GM12878 (cell line): ENCODE measurements at regions not wholly inside any gene's neighbourhood (a gene's known extent, or its start where the extent isn't known, plus 50 kb on each side); places are given as distances from the start of the nearest gene placed in this dataset.

Experiments used
- ATAC-seq: fragments of 200-7000 bp; cut with Tn5 transposase; 3 replicates; pipeline ENCODE4 v1.9.1; 2020; ENCODE audit warnings: mild to moderate bottlenecking, moderate library complexity
- BruUV-seq: library from RNA; stranded (reverse); fragments of 400-500 nt; replicated peaks from 2 replicates; lab custom pipeline; 2021; lab: Mats Ljungman, UMichigan
- CTCF ChIA-PET: fragments of 300-600 bp; sonication (Branson Sonifier 250); formaldehyde crosslinking; extraction: SDS; loops from one replicate; lab custom pipeline; 2021; ENCODE audit warnings: inconsistent platforms; lab: Yijun Ruan, JAX
- POLR2A ChIA-PET: fragments of 350-600 bp; formaldehyde crosslinking; extraction: SDS; loops from one replicate; lab custom pipeline; 2021; ENCODE audit warnings: inconsistent platforms; lab: Charles Lee
- RAD21 ChIA-PET: fragments of 300-600 bp; sonication (Branson Sonifier 250); formaldehyde crosslinking; loops from one replicate; lab custom pipeline; 2023; ENCODE audit warnings: antibody characterized with exemption; ENCODE audit not compliant: unreplicated experiment; lab: Charles Lee
- SMC1A ChIA-PET: fragments of 300-600 bp; sonication (Branson Sonifier 250); formaldehyde crosslinking; loops from one replicate; lab custom pipeline; 2023; ENCODE audit not compliant: unreplicated experiment, uncharacterized antibody; lab: Charles Lee
- DNase-seq: peaks from one replicate; pipeline ENCODE4 v3.0.0-alpha.2; 2011; ENCODE audit warnings: low read depth, low spot score
- FAIRE-seq: peaks from 3 replicates; lab custom pipeline; 2011; peaks lifted over from hg19 to GRCh38; lab: Jason Lieb, UNC
- H2AFZ ChIP-seq: 2 replicates; pipeline ENCODE4 v1.6.0; 2011; ENCODE audit warnings: low read depth, low read length, control low read depth; ENCODE audit not compliant: control insufficient read depth
- H3K27ac ChIP-seq: 2 replicates; pipeline ENCODE4 v1.5.1; 2011; ENCODE audit warnings: control low read depth; ENCODE audit not compliant: control insufficient read depth, insufficient read depth
- H3K27me3 ChIP-seq, 2 experiments: replicated peaks in 1 of 2; 2 replicates each; pipeline versions ENCODE4 v1.6.0 to v1.6.1; 2011; ENCODE audit warnings: low read length in 1 of 2; ENCODE audit not compliant: control insufficient read depth in 2 of 2, insufficient read depth in 2 of 2
- H3K36me3 ChIP-seq, 2 experiments: 2 replicates each; pipeline ENCODE4 v1.5.1; 2011; ENCODE audit warnings: low read length in 1 of 2; ENCODE audit not compliant: control insufficient read depth in 2 of 2, insufficient read depth in 2 of 2
- H3K4me1 ChIP-seq: 2 replicates; pipeline ENCODE4 v1.6.1; 2011; ENCODE audit warnings: mild to moderate bottlenecking, low read length, moderate library complexity, mixed read lengths; ENCODE audit not compliant: control insufficient read depth, insufficient read depth
- H3K4me2 ChIP-seq: 2 replicates; pipeline ENCODE4 v1.6.0; 2011; ENCODE audit warnings: control low read depth; ENCODE audit not compliant: control insufficient read depth, insufficient read depth
- H3K4me3 ChIP-seq: fragments of 200-600 bp; sonication (generic); 2 replicates; pipeline ENCODE4 v1.5.1; 2016
- H3K79me2 ChIP-seq: 2 replicates; pipeline ENCODE4 v1.6.0; 2011; ENCODE audit warnings: low read length; ENCODE audit not compliant: control insufficient read depth, insufficient read depth
- H3K9ac ChIP-seq: 2 replicates; pipeline ENCODE4 v1.8.0; 2011; ENCODE audit warnings: low read length, control low read depth, mixed read lengths; ENCODE audit not compliant: control insufficient read depth, insufficient read depth
- H3K9me3 ChIP-seq: replicated peaks from 3 replicates; pipeline ENCODE4 v1.5.1; 2011; ENCODE audit warnings: mild to moderate bottlenecking, low read length; ENCODE audit not compliant: control insufficient read depth, insufficient read depth
- H4K20me1 ChIP-seq: 2 replicates; pipeline ENCODE4 v1.6.0; 2011; ENCODE audit not compliant: control insufficient read depth, insufficient read depth
- ATF7 ChIP-seq: fragments of 450-650 bp; IDR thresholded peaks from 2 replicates; pipeline ENCODE4 v1.6.1; 2016; ENCODE audit warnings: low read depth, mild to moderate bottlenecking
- CTCF ChIP-seq, 3 experiments: IDR thresholded peaks in 2 of 3; conservative IDR thresholded peaks in 1 of 3; 2 replicates each; pipeline ENCODE4 v1.5.1; 2011; ENCODE audit warnings: low read depth in 3 of 3, low read length in 3 of 3, mild to moderate bottlenecking in 3 of 3, control low read depth in 2 of 3, moderate library complexity in 2 of 3, inconsistent platforms in 1 of 3, mixed read lengths in 1 of 3; ENCODE audit not compliant: control insufficient read depth in 2 of 3, insufficient read depth in 1 of 3; ENCODE audit errors: extremely low read depth in 1 of 3
- DPF2 ChIP-seq: fragments of 450-650 bp; IDR thresholded peaks from 2 replicates; pipeline ENCODE4 v1.6.1; 2017; ENCODE audit warnings: mild to moderate bottlenecking
- IRF4 ChIP-seq: IDR thresholded peaks from 2 replicates; pipeline ENCODE4 v1.6.1; 2011; ENCODE audit warnings: low read depth, low read length
- NBN ChIP-seq: fragments of 450-650 bp; IDR thresholded peaks from 2 replicates; pipeline ENCODE4 v1.6.1; 2016
- NKRF ChIP-seq: fragments of 450-650 bp; conservative IDR thresholded peaks from 2 replicates; pipeline ENCODE4 v1.6.1; 2017; ENCODE audit warnings: mild to moderate bottlenecking, moderate library complexity
- PML ChIP-seq: IDR thresholded peaks from 2 replicates; pipeline ENCODE4 v1.6.1; 2012; ENCODE audit warnings: low read length, inconsistent platforms
- RAD21 ChIP-seq: IDR thresholded peaks from 2 replicates; pipeline ENCODE4 v1.6.1; 2011; ENCODE audit warnings: mild to moderate bottlenecking, low read depth, low read length, moderate library complexity; ENCODE audit not compliant: insufficient read depth
- RELA ChIP-seq: fragments of 450-650 bp; IDR thresholded peaks from 2 replicates; pipeline ENCODE4 v1.8.0; 2014; ENCODE audit warnings: borderline replicate concordance; ENCODE audit not compliant: partially characterized antibody
- USF2 ChIP-seq: IDR thresholded peaks from 2 replicates; pipeline ENCODE4 v1.6.1; 2011; ENCODE audit warnings: low read depth, low read length, improper control_type of control experiment, borderline replicate concordance
- WGBS: methylation state at CpG from one replicate; pipeline ENCODE4 v1.1.6; 2016; ENCODE audit warnings: low lambda C conversion rate; ENCODE audit not compliant: insufficient replicate concordance, insufficient coverage; ENCODE audit errors: missing lambda C conversion rate; 5-methylcytosine and 5-hydroxymethylcytosine counted together
- in situ Hi-C: fragments of 300-500 bp; cut with MboI; formaldehyde crosslinking; loops from 9 replicates; pipeline ENCODE4 v1.14.3; 2018; ENCODE audit warnings: mixed read lengths
- intact Hi-C: fragments of 100-400 bp; cut with micrococcal nuclease; formaldehyde crosslinking; loops from one replicate; pipeline ENCODE4 v1.14.2; 2022; ENCODE audit not compliant: unreplicated experiment
- TF ChIP-seq, protein P1 (sequence below): fragments of 450-650 bp; IDR thresholded peaks from 2 replicates; pipeline ENCODE4 v1.6.1; 2017; ENCODE audit warnings: antibody characterized with exemption, mild to moderate bottlenecking, moderate library complexity

DNA sequence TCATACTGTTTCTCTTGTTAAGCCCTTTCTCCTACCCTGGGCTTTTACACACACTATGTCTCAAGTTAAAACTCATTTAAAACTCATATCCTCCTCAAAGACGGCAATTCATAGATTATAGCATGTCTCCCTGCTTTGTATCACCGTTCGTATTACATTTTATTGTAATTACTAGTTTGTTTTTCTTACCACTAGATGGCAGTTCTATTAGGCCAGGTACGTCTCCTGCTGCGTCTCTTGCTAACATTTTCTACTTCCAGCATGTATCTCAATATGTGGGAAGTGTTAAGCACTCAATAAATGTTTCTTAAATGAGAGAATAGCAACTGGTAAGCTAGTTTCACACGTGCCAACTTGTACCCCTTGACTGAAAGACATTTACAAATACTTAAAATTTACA is 450.3 kb upstream of the PCDH7 start:
- peak; percentile 27; the same call in 1 of the 3 replicates for ATAC-seq
- WGBS = 21% methylated on average over 6 of the region's 6 CpGs
- no peaks in the 10 kb centered on the region for H3K9me3 ChIP-seq
- no peak overlapping the region for H3K9ac ChIP-seq
- H3K27ac ChIP-seq = no peak overlapping the region
- in situ Hi-C loops (no loop called here), intact Hi-C loops (no loop called here)
- H3K4me3 ChIP-seq = no peak overlapping the region
- H3K79me2 ChIP-seq = no peaks in the 10 kb centered on the region
- H4K20me1 ChIP-seq = no peaks in the 10 kb centered on the region
- H2AFZ ChIP-seq = no peak overlapping the region
- no peaks in the 10 kb centered on the region for H3K36me3 ChIP-seq
- no peak for DNase-seq
- no peaks in the 10 kb centered on the region for H3K27me3 ChIP-seq
- ChIA-PET SMC1A (no interaction called here), RAD21 (no interaction called here), POLR2A (no interaction called here), CTCF (no interaction called here)
- H3K4me1 ChIP-seq = no peaks in the 10 kb centered on the region
- FAIRE-seq = no peak
- H3K4me2 ChIP-seq = no peak overlapping the region
- no TSS peak for BruUV-seq
- TF ChIP-seq CTCF (IDR thresholded peaks at IDR 0.05 in 2 of 3, conservative IDR thresholded peaks at IDR 0.05 in 1 of 3; ENCODE audit: control insufficient read depth in 2 of 3, extremely low read depth in 1 of 3, insufficient read depth in 1 of 3, low read depth in 3 of 3, low read length in 3 of 3) = peak in 1 of 3 experiments; percentile 13; a peak in 1 of 6 replicates
- TF ChIP-seq DPF2 = no peak
- peak; percentile 15; the same call in 1 of the 2 replicates for TF ChIP-seq RAD21

- no peak for FAIRE-seq
- no peak overlapping the region for H3K9ac ChIP-seq
- H3K27me3 ChIP-seq = no peaks in the 10 kb centered on the region
- in situ Hi-C loops = no loop called here
- H3K4me2 ChIP-seq = no peak overlapping the region
- no peaks in the 10 kb centered on the region for H3K4me1 ChIP-seq
- ChIA-PET RAD21 (no interaction called here), POLR2A (no interaction called here), SMC1A (no interaction called here), CTCF (no interaction called here)
- H3K36me3 ChIP-seq = no peaks in the 10 kb centered on the region
- H3K4me3 ChIP-seq = no peak overlapping the region
- H3K9me3 ChIP-seq = no peaks in the 10 kb centered on the region
- H2AFZ ChIP-seq = no peak overlapping the region
- no peak for DNase-seq
- ATAC-seq = no peak
- H3K79me2 ChIP-seq = no peaks in the 10 kb centered on the region
- H3K27ac ChIP-seq = no peak overlapping the region
- no peaks in the 10 kb centered on the region for H4K20me1 ChIP-seq
- BruUV-seq = no TSS peak
- intact Hi-C loops = no loop called here
- TF ChIP-seq RELA (no peak), ATF7 (no peak), USF2 (no peak), IRF4 (no peak), PML (no peak), NBN (no peak), NKRF (no peak)
- TF ChIP-seq, protein P1, sequence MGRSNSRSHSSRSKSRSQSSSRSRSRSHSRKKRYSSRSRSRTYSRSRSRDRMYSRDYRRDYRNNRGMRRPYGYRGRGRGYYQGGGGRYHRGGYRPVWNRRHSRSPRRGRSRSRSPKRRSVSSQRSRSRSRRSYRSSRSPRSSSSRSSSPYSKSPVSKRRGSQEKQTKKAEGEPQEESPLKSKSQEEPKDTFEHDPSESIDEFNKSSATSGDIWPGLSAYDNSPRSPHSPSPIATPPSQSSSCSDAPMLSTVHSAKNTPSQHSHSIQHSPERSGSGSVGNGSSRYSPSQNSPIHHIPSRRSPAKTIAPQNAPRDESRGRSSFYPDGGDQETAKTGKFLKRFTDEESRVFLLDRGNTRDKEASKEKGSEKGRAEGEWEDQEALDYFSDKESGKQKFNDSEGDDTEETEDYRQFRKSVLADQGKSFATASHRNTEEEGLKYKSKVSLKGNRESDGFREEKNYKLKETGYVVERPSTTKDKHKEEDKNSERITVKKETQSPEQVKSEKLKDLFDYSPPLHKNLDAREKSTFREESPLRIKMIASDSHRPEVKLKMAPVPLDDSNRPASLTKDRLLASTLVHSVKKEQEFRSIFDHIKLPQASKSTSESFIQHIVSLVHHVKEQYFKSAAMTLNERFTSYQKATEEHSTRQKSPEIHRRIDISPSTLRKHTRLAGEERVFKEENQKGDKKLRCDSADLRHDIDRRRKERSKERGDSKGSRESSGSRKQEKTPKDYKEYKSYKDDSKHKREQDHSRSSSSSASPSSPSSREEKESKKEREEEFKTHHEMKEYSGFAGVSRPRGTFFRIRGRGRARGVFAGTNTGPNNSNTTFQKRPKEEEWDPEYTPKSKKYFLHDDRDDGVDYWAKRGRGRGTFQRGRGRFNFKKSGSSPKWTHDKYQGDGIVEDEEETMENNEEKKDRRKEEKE = no peak
Measured at GRCh38 chr4:30281986-30282385, 438.2 kb upstream of the PCDH7 start.
